DND-41 (cell line): ENCODE measurements at regions not wholly inside any gene's neighbourhood (a gene's known extent, or its start where the extent isn't known, plus 50 kb on each side); places are given as distances from the start of the nearest gene placed in this dataset.

Source experiments
- ATAC-seq: fragments of 200-7000 bp; cut with Tn5 transposase; 3 replicates; pipeline ENCODE4 v1.9.1; 2021; ENCODE audit warnings: low read depth; ENCODE audit not compliant: insufficient read depth
- DNase-seq: peaks from one replicate; pipeline ENCODE4 v3.0.0-alpha.2; 2020
- H2AFZ ChIP-seq: 2 replicates; pipeline ENCODE4 v1.6.0; 2012; ENCODE audit warnings: low read depth, low read length
- H3K27ac ChIP-seq: 2 replicates; pipeline ENCODE4 v1.5.1; 2012; ENCODE audit warnings: low read length, inconsistent platforms
- H3K27me3 ChIP-seq: fragments of 200-600 bp; sonication (generic); 2 replicates; pipeline ENCODE4 v1.6.0; 2012; ENCODE audit warnings: low read length, mild to moderate bottlenecking, inconsistent platforms; ENCODE audit not compliant: insufficient read depth, poor library complexity
- H3K36me3 ChIP-seq: 2 replicates; pipeline ENCODE4 v1.5.1; 2012; ENCODE audit warnings: low read length, inconsistent platforms; ENCODE audit not compliant: insufficient read depth
- H3K4me1 ChIP-seq: 2 replicates; pipeline ENCODE4 v1.5.1; 2012; ENCODE audit warnings: mild to moderate bottlenecking, low read length; ENCODE audit not compliant: insufficient read depth
- H3K4me2 ChIP-seq: 2 replicates; pipeline ENCODE4 v1.6.0; 2012; ENCODE audit warnings: mild to moderate bottlenecking, moderate library complexity, low read length, inconsistent platforms; ENCODE audit not compliant: insufficient read depth
- H3K4me3 ChIP-seq, 2 experiments: fragments of 200-600 bp in 1 of 2; shearing (Covaris generic) in 1 of 2; 2 replicates each; pipeline ENCODE4 v1.5.1; 2012 to 2016; ENCODE audit warnings: inconsistent platforms in 2 of 2, low read length in 2 of 2, mild to moderate bottlenecking in 2 of 2, low read depth in 1 of 2, moderate library complexity in 1 of 2
- H3K79me2 ChIP-seq: 2 replicates; pipeline ENCODE4 v1.6.0; 2012; ENCODE audit warnings: low read length, inconsistent platforms; ENCODE audit not compliant: insufficient read depth
- H3K9ac ChIP-seq: 2 replicates; pipeline ENCODE4 v1.6.0; 2012; ENCODE audit warnings: low read depth, mild to moderate bottlenecking, inconsistent platforms, low read length, moderate library complexity
- H3K9me3 ChIP-seq: 2 replicates; pipeline ENCODE4 v1.5.1; 2012; ENCODE audit warnings: low read length, moderate library complexity, mild to moderate bottlenecking, inconsistent platforms; ENCODE audit not compliant: insufficient read depth, severe bottlenecking
- H4K20me1 ChIP-seq: 2 replicates; pipeline ENCODE4 v1.6.0; 2012; ENCODE audit warnings: low read length; ENCODE audit not compliant: insufficient read depth
- EZH2 ChIP-seq: IDR thresholded peaks from 3 replicates; pipeline ENCODE4 v1.6.1; 2012; ENCODE audit warnings: borderline replicate concordance, low read depth, mild to moderate bottlenecking, moderate library complexity, low read length, inconsistent platforms; ENCODE audit not compliant: severe bottlenecking
- TF ChIP-seq, protein P1 (sequence below): IDR thresholded peaks from 2 replicates; pipeline ENCODE4 v1.5.1; 2012; ENCODE audit warnings: borderline replicate concordance, low read length, moderate library complexity, mild to moderate bottlenecking; ENCODE audit not compliant: poor library complexity, severe bottlenecking; ENCODE audit errors: extremely low read depth

DNA sequence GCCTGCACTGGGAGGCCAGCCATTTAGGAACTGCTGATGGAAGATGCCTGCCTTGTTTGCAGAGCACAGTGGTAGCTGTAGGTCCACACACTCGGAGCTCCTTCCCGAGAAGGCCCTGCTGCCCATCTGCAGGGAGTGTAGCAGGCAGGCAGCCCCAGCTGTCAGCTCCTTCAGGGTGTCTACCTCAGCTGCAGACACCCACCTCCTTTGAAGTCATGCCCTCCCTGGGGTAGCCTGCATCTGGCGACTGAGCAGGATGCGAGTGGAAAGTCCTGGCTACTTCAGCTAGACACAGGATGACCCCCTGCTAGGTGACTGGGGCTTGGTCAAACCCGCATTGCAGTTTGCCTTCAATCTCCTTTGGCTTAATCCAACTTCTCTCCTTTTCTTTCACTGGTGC, 93.2 kb upstream of the TLE3 start:
- no peak overlapping the region for H2AFZ ChIP-seq
- H4K20me1 ChIP-seq, result no peaks in the 10 kb centered on the region
- H3K4me3 ChIP-seq, result no peak overlapping the region
- H3K9me3 ChIP-seq, result no peaks in the 10 kb centered on the region
- H3K4me1 ChIP-seq, result no peaks in the 10 kb centered on the region
- no peak for TF ChIP-seq EZH2
- H3K27me3 ChIP-seq, result no peaks in the 10 kb centered on the region
- no peak overlapping the region for H3K9ac ChIP-seq
- DNase-seq (no peak), ATAC-seq (no peak)
- H3K36me3 ChIP-seq, result no peaks in the 10 kb centered on the region
- H3K4me2 ChIP-seq, result no peak overlapping the region
- no peak overlapping the region for H3K27ac ChIP-seq
- no peaks in the 10 kb centered on the region for H3K79me2 ChIP-seq

DNA sequence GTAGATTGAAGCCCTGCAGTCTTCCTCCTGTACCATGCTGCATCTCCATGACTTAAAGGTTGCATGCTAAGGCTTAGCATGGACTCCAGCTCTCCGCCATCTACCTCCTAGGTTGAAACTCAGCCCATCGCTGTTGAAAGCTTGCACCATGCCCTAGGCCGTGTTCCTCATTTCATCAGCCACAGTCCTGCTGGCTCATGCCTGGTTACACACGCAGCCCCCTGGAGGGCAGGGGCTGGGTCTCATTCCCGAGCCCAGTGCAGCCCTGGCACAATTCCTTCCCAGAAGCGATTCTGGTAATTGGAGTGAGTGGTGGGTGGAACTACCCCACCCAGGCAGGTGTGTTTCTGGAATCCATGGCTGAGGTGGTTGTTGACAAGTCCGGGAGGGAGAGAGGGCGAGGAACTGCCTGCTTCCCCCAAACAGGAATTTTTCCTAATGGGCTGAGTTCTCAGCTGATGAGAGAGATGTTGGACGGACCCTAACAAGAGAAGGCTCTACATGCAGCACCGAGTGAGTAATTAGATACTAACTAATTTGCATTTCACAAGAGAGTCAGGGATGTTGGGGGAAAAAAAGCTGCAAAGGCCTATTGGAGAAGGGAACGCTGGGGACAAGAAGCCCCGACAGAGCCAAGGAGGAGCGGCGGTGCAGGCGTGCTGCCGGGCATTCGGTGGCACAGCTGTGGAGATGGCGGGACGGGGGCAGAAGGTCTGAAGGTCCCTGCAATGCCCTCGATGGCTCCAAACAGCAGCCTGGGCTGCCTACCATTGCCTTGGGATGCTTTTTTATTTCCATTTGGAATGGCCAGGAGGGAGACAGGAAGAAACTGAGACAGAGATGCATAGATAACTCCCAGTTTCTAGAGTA, 92.3 kb upstream of the TLE3 start:
- Histone ChIP-seq H3K4me3 (no peak overlapping the region), H3K4me1 (no peaks in the 10 kb centered on the region), H4K20me1 (no peaks in the 10 kb centered on the region), H3K27me3 (no peaks in the 10 kb centered on the region), H3K36me3 (no peaks in the 10 kb centered on the region), H3K27ac (no peak overlapping the region), H3K4me2 (no peak overlapping the region), H3K9ac (no peak overlapping the region), H3K9me3 (no peaks in the 10 kb centered on the region), H2AFZ (no peak overlapping the region), H3K79me2 (no peaks in the 10 kb centered on the region)
- no peak for DNase-seq
- TF ChIP-seq, protein P1, sequence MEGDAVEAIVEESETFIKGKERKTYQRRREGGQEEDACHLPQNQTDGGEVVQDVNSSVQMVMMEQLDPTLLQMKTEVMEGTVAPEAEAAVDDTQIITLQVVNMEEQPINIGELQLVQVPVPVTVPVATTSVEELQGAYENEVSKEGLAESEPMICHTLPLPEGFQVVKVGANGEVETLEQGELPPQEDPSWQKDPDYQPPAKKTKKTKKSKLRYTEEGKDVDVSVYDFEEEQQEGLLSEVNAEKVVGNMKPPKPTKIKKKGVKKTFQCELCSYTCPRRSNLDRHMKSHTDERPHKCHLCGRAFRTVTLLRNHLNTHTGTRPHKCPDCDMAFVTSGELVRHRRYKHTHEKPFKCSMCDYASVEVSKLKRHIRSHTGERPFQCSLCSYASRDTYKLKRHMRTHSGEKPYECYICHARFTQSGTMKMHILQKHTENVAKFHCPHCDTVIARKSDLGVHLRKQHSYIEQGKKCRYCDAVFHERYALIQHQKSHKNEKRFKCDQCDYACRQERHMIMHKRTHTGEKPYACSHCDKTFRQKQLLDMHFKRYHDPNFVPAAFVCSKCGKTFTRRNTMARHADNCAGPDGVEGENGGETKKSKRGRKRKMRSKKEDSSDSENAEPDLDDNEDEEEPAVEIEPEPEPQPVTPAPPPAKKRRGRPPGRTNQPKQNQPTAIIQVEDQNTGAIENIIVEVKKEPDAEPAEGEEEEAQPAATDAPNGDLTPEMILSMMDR, result no peak
- no peak for ATAC-seq

DNA sequence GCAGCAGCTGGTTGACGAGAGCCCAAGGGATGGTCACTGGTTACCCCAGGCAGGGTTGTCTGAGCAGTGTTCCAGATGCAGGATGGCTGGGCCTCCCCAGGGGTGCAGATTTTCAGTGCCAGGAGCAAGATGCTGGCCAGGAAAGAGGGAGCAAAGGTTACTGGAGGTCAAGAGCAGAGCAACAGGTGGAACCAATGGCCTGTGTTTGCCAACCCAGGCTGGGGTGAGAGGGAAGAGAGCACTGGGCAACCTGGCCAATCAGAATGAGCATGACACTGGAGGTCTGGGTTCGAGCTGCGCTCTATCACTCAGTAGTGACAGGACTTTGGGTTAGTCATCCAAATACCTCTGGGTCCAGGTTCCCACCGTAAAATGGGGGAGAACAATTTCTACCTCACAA, 90.6 kb upstream of the TLE3 start:
- no peaks in the 10 kb centered on the region for H3K9me3 ChIP-seq
- TF ChIP-seq, protein P1, result no peak
- no peak for TF ChIP-seq EZH2
- no peaks in the 10 kb centered on the region for H3K79me2 ChIP-seq
- no peak overlapping the region for H2AFZ ChIP-seq
- H3K4me2 ChIP-seq, result no peak overlapping the region
- no peaks in the 10 kb centered on the region for H3K36me3 ChIP-seq
- H3K4me3 ChIP-seq, result no peak overlapping the region
- no peak overlapping the region for H3K27ac ChIP-seq
- H4K20me1 ChIP-seq, result no peaks in the 10 kb centered on the region
- ATAC-seq, result no peak
- no peaks in the 10 kb centered on the region for H3K4me1 ChIP-seq
- DNase-seq, result no peak
- no peak overlapping the region for H3K9ac ChIP-seq
- no peaks in the 10 kb centered on the region for H3K27me3 ChIP-seq

DNA sequence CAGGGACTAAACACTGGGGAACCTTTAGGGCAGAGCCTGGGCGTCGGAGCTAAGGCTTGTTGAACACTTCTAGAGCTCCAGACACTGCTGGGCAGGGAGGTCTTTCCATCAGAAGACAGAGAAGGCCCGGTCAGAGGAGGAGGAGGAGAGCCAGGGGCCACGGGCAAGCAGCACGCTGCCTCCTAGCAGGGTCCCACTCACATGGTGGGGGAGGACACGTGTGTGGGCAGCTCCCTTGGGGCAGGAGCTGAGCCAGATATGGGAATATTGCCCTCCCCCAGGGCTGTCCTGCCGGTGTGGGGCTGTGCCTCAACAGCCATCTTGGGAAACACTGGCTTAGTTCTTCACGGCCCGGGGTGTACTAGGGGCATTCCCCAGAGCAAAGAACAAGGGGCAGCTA, 89.6 kb upstream of the TLE3 start:
- Histone ChIP-seq H3K36me3 (no peaks in the 10 kb centered on the region), H3K9ac (no peak overlapping the region), H3K9me3 (no peaks in the 10 kb centered on the region), H2AFZ (no peak overlapping the region), H3K4me2 (no peak overlapping the region), H4K20me1 (no peaks in the 10 kb centered on the region), H3K27ac (no peak overlapping the region), H3K4me1 (no peaks in the 10 kb centered on the region), H3K79me2 (no peaks in the 10 kb centered on the region), H3K27me3 (no peaks in the 10 kb centered on the region), H3K4me3 (no peak overlapping the region)
- TF ChIP-seq, protein P1, result no peak
- no peak for TF ChIP-seq EZH2
- no peak for ATAC-seq
- no peak for DNase-seq
